ENCODE measurements at regions not wholly inside any gene's neighbourhood (a gene's known extent, or its start where the extent isn't known, plus 50 kb on each side); places are given as distances from the start of the nearest gene placed in this dataset.

DNA sequence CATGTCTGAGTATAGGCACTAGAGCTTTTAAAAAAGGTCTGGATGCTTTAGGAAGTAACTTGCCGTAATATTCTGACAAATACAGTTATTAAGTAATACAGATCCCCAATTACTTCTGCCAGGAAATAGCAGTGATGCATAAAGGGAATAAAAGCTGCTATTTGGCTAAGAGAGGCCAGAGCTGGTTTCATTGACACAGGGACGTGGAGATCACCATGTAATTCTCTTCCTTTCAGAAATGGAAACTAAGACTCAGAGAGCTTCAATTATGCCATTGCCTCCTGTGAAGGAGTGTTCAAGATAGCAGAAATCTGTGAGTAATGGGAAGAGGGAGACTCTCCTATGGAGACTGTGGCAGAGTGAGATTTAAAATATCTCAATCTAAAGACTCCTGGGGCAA, 238.1 kb downstream of the SLITRK2 start:
- TF ChIP-seq CTCF (conservative IDR thresholded peaks at IDR 0.05; ENCODE audit: low read depth, low read length) (no peak), EZH2 (IDR thresholded peaks at IDR 0.05; ENCODE audit: low read length, unreplicated experiment) (no peak)
